ENCODE measurements at regions not wholly inside any gene's neighbourhood (a gene's known extent, or its start where the extent isn't known, plus 50 kb on each side); places are given as distances from the start of the nearest gene placed in this dataset.

GRCh38 chr6:139676718-139677117 lies 302.3 kb upstream of the CITED2 start:
- intact Hi-C loops (cut with micrococcal nuclease) = no loop called here

- intact Hi-C loops (cut with micrococcal nuclease) = no loop called here
Observed at GRCh38 chr6:139666284-139666683, 291.8 kb upstream of the CITED2 start.

GRCh38 chr6:139663996-139664395 lies 289.5 kb upstream of the CITED2 start:
- intact Hi-C loops (cut with micrococcal nuclease) = no loop called here

- intact Hi-C loops (cut with micrococcal nuclease) = no loop called here
Observed at GRCh38 chr6:139659711-139660110, 285.3 kb upstream of the CITED2 start.

GRCh38 chr6:139659196-139659595 lies 284.7 kb upstream of the CITED2 start:
- intact Hi-C loops (cut with micrococcal nuclease) = no loop called here

- intact Hi-C loops (cut with micrococcal nuclease) = no loop called here
Observed at GRCh38 chr6:139657119-139657518, 282.7 kb upstream of the CITED2 start.

GRCh38 chr6:139655783-139656705 lies 281.6 kb upstream of the CITED2 start:
- intact Hi-C loops (cut with micrococcal nuclease) = no loop called here

- intact Hi-C loops (cut with micrococcal nuclease) = no loop called here
Observed at GRCh38 chr6:139654888-139655782, 280.7 kb upstream of the CITED2 start.

- intact Hi-C loops (cut with micrococcal nuclease) = no loop called here
Observed at GRCh38 chr6:139654309-139654708, 279.9 kb upstream of the CITED2 start.

- intact Hi-C loops (cut with micrococcal nuclease) = no loop called here
Observed at GRCh38 chr6:139653111-139653510, 278.7 kb upstream of the CITED2 start.

- intact Hi-C loops (cut with micrococcal nuclease) = no loop called here
Observed at GRCh38 chr6:139650941-139651340, 276.5 kb upstream of the CITED2 start.

GRCh38 chr6:139649732-139650131 lies 275.3 kb upstream of the CITED2 start:
- intact Hi-C loops (cut with micrococcal nuclease) = no loop called here

GRCh38 chr6:139649128-139649527 lies 274.7 kb upstream of the CITED2 start:
- intact Hi-C loops (cut with micrococcal nuclease) = no loop called here

GRCh38 chr6:139648430-139649000 lies 274.1 kb upstream of the CITED2 start:
- intact Hi-C loops (cut with micrococcal nuclease) = no loop called here

GRCh38 chr6:139647841-139648240 lies 273.4 kb upstream of the CITED2 start:
- intact Hi-C loops (cut with micrococcal nuclease) = no loop called here

- intact Hi-C loops (cut with micrococcal nuclease) = no loop called here
Observed at GRCh38 chr6:139647016-139647415, 272.6 kb upstream of the CITED2 start.

GRCh38 chr6:139644821-139645220 lies 270.4 kb upstream of the CITED2 start:
- intact Hi-C loops (cut with micrococcal nuclease) = no loop called here

GRCh38 chr6:139643986-139644385 lies 269.5 kb upstream of the CITED2 start:
- intact Hi-C loops (cut with micrococcal nuclease) = no loop called here

- intact Hi-C loops (cut with micrococcal nuclease) = no loop called here
Observed at GRCh38 chr6:139642346-139642745, 267.9 kb upstream of the CITED2 start.

GRCh38 chr6:139641376-139641775 lies 266.9 kb upstream of the CITED2 start:
- intact Hi-C loops (cut with micrococcal nuclease) = no loop called here

GRCh38 chr6:139640921-139641320 lies 266.5 kb upstream of the CITED2 start:
- intact Hi-C loops (cut with micrococcal nuclease) = no loop called here

- intact Hi-C loops (cut with micrococcal nuclease) = no loop called here
Observed at GRCh38 chr6:139640448-139640847, 266.0 kb upstream of the CITED2 start.

Data from T-helper 2 cell treated with Interferon-gamma antibody and Interleukin-4, amounts not matched to agents 100 ng/mL and 5 ng/mL, for 36 hours (primary cell).